Endodermal cell (in vitro differentiated cells): ENCODE measurements at regions not wholly inside any gene's neighbourhood (a gene's known extent, or its start where the extent isn't known, plus 50 kb on each side); places are given as distances from the start of the nearest gene placed in this dataset.
"Not testable (repeated sequence)": the region's sequence is repeated elsewhere in the genome, so short reads cannot be mapped to it uniquely, and the experiment has no call there.

Experiments used
- DNase-seq: peaks from one replicate; pipeline ENCODE4 v3.0.0-alpha.2; 2017
- H3K27ac ChIP-seq: 2 replicates; pipeline ENCODE4 v1.5.1; 2013; ENCODE audit warnings: mild to moderate bottlenecking, low read depth, low read length, moderate library complexity
- H3K27me3 ChIP-seq: 2 replicates; pipeline ENCODE4 v1.6.1; 2013; ENCODE audit warnings: mild to moderate bottlenecking, low read length, moderate library complexity; ENCODE audit not compliant: insufficient read depth, control insufficient read depth, poor library complexity, severe bottlenecking
- H3K36me3 ChIP-seq: 2 replicates; pipeline ENCODE4 v1.7.0; 2013; ENCODE audit warnings: mild to moderate bottlenecking, low read length, moderate library complexity; ENCODE audit not compliant: control insufficient read depth, insufficient read depth
- H3K4me1 ChIP-seq: one replicate; pipeline ENCODE4 v1.7.0; 2013; ENCODE audit warnings: low read length; ENCODE audit not compliant: control insufficient read depth, insufficient read depth
- H3K4me3 ChIP-seq: 2 replicates; pipeline ENCODE4 v1.5.1; 2013; ENCODE audit warnings: mild to moderate bottlenecking, low read length, moderate library complexity
- H3K9ac ChIP-seq: 2 replicates; pipeline ENCODE4 v1.6.1; 2013; ENCODE audit warnings: mild to moderate bottlenecking, low read length, moderate library complexity; ENCODE audit not compliant: poor library complexity, severe bottlenecking; ENCODE audit errors: extremely low read depth
- H3K9me3 ChIP-seq: 2 replicates; pipeline ENCODE4 v1.6.1; 2013; ENCODE audit warnings: mild to moderate bottlenecking, low read length, moderate library complexity; ENCODE audit not compliant: control insufficient read depth
- H3K27ac Mint-ChIP-seq: 2 replicates; pipeline ENCODE4 v1.8.0; 2020; ENCODE audit warnings: mixed read lengths
- H3K27me3 Mint-ChIP-seq: 2 replicates; pipeline ENCODE4 v1.8.0; 2021; ENCODE audit warnings: mild to moderate bottlenecking, mixed read lengths; ENCODE audit not compliant: insufficient read depth
- H3K36me3 Mint-ChIP-seq: 2 replicates; pipeline ENCODE4 v1.8.0; 2020; ENCODE audit warnings: low read depth, mixed read lengths
- H3K4me1 Mint-ChIP-seq: 2 replicates; pipeline ENCODE4 v1.8.0; 2020; ENCODE audit warnings: mixed read lengths
- H3K4me3 Mint-ChIP-seq: 2 replicates; pipeline ENCODE4 v1.8.0; 2020; ENCODE audit warnings: mild to moderate bottlenecking, moderate library complexity, mixed read lengths
- H3K9me3 Mint-ChIP-seq: 2 replicates; pipeline ENCODE4 v1.8.0; 2020; ENCODE audit warnings: mild to moderate bottlenecking, mixed read lengths
- WGBS, 2 experiments: methylation state at CpG; one replicate each; pipeline versions ENCODE4 v1.1.5 to v1.1.7; 2013; ENCODE audit warnings: missing lambda C conversion rate in 2 of 2, mixed read lengths in 1 of 2; ENCODE audit not compliant: insufficient coverage in 1 of 2, insufficient read length in 1 of 2; 5-methylcytosine and 5-hydroxymethylcytosine counted together
- TF ChIP-seq, protein P1 (sequence below): fragments of 200-600 bp; sonication (generic); conservative IDR thresholded peaks from 2 replicates; pipeline ENCODE4 v1.5.0; 2021; ENCODE audit warnings: antibody characterized with exemption, mild to moderate bottlenecking

DNA sequence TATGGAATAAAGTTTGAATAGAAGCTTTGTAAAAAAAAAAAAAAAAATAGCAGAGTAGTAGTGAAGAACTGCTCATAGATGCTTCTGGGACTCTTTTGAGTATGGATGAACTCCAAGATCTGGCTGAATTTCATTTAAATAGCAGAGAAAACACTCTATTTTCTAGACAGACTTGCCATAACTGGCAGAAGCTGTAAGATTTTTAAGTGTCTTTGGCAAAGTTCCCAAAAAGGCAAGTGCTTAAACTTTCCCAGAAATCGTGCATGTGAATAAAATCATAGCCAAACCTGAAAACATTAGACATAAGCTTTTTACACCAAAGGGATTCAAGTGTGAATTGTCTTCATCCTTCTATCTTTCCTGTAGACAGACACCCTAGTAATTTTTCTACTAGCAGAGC, 110.3 kb upstream of the MITF start:
- 87 to 100% methylated on average over 1 of the region's 1 CpG for WGBS, 2 experiments
- Histone ChIP-seq H3K36me3 (no peaks in the 10 kb centered on the region), H3K27me3 (no peaks in the 10 kb centered on the region), H3K9ac (no peak overlapping the region), H3K4me3 (no peak overlapping the region), H3K9me3 (peaks cover 11% of the 10 kb centered on the region), H3K4me1 (no peaks in the 10 kb centered on the region), H3K27ac (no peak overlapping the region)
- Mint-ChIP-seq H3K36me3 (no peaks in the 10 kb centered on the region), H3K27ac (no peak overlapping the region), H3K9me3 (peaks cover 32% of the 10 kb centered on the region), H3K4me3 (no peak overlapping the region), H3K27me3 (peaks cover 6% of the 10 kb centered on the region), H3K4me1 (peaks cover 6% of the 10 kb centered on the region)
- TF ChIP-seq, protein P1, sequence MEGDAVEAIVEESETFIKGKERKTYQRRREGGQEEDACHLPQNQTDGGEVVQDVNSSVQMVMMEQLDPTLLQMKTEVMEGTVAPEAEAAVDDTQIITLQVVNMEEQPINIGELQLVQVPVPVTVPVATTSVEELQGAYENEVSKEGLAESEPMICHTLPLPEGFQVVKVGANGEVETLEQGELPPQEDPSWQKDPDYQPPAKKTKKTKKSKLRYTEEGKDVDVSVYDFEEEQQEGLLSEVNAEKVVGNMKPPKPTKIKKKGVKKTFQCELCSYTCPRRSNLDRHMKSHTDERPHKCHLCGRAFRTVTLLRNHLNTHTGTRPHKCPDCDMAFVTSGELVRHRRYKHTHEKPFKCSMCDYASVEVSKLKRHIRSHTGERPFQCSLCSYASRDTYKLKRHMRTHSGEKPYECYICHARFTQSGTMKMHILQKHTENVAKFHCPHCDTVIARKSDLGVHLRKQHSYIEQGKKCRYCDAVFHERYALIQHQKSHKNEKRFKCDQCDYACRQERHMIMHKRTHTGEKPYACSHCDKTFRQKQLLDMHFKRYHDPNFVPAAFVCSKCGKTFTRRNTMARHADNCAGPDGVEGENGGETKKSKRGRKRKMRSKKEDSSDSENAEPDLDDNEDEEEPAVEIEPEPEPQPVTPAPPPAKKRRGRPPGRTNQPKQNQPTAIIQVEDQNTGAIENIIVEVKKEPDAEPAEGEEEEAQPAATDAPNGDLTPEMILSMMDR: no peak
- no peak for DNase-seq

- Mint-ChIP-seq H3K27me3 (peaks cover 9% of the 10 kb centered on the region), H3K4me3 (no peak overlapping the region), H3K9me3 (peaks cover 22% of the 10 kb centered on the region), H3K4me1 (no peaks in the 10 kb centered on the region), H3K27ac (no peak overlapping the region), H3K36me3 (no peaks in the 10 kb centered on the region)
- H3K27ac ChIP-seq: no peak overlapping the region
- H3K36me3 ChIP-seq: no peaks in the 10 kb centered on the region
- no peaks in the 10 kb centered on the region for H3K27me3 ChIP-seq
- no peak overlapping the region for H3K4me3 ChIP-seq
- DNase-seq: no peak
- H3K9ac ChIP-seq: no peak overlapping the region
- H3K9me3 ChIP-seq: peaks cover 4% of the 10 kb centered on the region
- TF ChIP-seq, protein P1: no peak
- no peaks in the 10 kb centered on the region for H3K4me1 ChIP-seq
- WGBS, 2 experiments: 92 to 95% methylated on average over 4 to 5 of the region's 5 CpGs
Observed at GRCh38 chr3:69613286-69613685, 126.0 kb upstream of the MITF start.

DNA sequence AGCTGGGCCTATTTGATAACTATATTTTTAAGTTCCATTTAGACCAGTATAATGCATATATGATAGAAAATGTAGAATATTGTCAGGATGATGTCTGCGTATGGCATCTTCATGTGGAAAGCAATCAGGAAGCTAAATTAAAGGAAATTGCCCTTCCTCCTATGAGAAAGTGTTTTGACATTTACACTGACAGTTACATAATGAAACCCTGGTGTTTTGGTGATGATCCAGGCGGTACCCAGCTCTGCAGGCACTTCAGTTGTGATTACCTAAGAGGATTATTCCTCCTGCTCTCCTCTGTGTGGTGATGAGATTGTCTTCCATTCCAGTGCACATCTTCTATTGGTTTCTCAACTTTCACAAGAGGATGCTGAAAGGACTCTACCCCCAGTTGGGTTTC, 126.5 kb upstream of the MITF start:
- Histone ChIP-seq H3K36me3 (no peaks in the 10 kb centered on the region), H3K4me1 (no peaks in the 10 kb centered on the region), H3K4me3 (no peak overlapping the region), H3K27me3 (no peaks in the 10 kb centered on the region), H3K9ac (no peak overlapping the region), H3K9me3 (peaks cover 6% of the 10 kb centered on the region), H3K27ac (no peak overlapping the region)
- H3K4me1 Mint-ChIP-seq: no peaks in the 10 kb centered on the region
- H3K4me3 Mint-ChIP-seq: no peak overlapping the region
- peaks cover 24% of the 10 kb centered on the region for H3K9me3 Mint-ChIP-seq
- TF ChIP-seq, protein P1: no peak
- H3K27ac Mint-ChIP-seq: no peak overlapping the region
- peaks cover 9% of the 10 kb centered on the region for H3K27me3 Mint-ChIP-seq
- 83 to 85% methylated on average over 1 to 2 of the region's 2 CpGs for WGBS, 2 experiments
- no peak for DNase-seq
- H3K36me3 Mint-ChIP-seq: no peaks in the 10 kb centered on the region

DNA sequence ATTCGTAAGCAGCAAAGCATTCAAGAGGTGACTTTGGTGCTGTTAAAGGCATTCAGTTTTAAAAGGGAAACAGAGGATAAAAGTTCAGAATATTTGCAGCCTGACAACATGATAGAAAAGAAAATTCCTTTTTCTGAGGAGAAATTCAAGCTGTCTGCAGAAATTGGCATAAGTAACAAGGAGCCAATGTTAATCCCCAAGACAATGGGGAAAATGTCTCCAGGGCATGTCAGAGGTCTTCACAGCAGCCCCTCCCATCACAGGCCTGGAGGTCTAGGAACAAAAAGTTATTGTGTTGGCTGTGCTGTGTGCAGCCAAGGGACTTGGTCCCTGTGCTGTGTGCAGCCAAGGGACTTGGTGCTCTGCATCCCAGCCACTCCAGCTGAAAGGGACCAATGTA, 129.7 kb upstream of the MITF start:
- H3K9me3 Mint-ChIP-seq: peaks cover 28% of the 10 kb centered on the region
- H3K4me1 Mint-ChIP-seq: not testable (repeated sequence)

More for the DNA sequence above, 129.7 kb upstream of the MITF start:
- not testable (repeated sequence) for H3K27me3 ChIP-seq, H3K27ac ChIP-seq, H3K4me1 ChIP-seq, H3K36me3 ChIP-seq, H3K27ac Mint-ChIP-seq, H3K4me3 Mint-ChIP-seq, H3K36me3 Mint-ChIP-seq, H3K4me3 ChIP-seq, DNase-seq, H3K9ac ChIP-seq
- peaks cover 13% of the 10 kb centered on the region for H3K9me3 ChIP-seq
- 90 to 92% methylated on average over 1 of the region's 1 CpG for WGBS, 2 experiments
- peaks cover 13% of the 10 kb centered on the region for H3K27me3 Mint-ChIP-seq
